ENCODE measurements at regions not wholly inside any gene's neighbourhood (a gene's known extent, or its start where the extent isn't known, plus 50 kb on each side); places are given as distances from the start of the nearest gene placed in this dataset.

DNA sequence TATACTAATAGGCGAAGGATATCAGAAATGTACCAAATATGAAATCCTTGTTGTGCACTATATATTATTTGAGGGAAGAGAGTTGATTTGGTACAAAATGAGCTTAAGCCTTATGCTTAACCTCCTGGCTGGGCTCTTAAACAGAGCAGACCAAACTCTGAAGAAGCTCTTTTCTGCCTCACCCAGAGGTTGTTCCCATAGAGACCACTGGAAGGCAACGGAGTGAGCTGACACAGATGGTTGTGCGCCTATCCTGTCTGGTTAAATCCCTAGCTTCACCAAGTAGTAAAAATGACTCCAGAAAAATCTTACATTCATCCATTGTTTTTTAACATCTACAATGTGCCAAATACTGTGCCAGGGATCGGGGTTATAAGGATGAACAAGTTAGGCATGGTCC is 55.9 kb upstream of the NOL4 start:
- TF ChIP-seq KLF16 (tag by site-specific recombination; IDR thresholded peaks at IDR 0.05): no peak
- TF ChIP-seq, protein P1, sequence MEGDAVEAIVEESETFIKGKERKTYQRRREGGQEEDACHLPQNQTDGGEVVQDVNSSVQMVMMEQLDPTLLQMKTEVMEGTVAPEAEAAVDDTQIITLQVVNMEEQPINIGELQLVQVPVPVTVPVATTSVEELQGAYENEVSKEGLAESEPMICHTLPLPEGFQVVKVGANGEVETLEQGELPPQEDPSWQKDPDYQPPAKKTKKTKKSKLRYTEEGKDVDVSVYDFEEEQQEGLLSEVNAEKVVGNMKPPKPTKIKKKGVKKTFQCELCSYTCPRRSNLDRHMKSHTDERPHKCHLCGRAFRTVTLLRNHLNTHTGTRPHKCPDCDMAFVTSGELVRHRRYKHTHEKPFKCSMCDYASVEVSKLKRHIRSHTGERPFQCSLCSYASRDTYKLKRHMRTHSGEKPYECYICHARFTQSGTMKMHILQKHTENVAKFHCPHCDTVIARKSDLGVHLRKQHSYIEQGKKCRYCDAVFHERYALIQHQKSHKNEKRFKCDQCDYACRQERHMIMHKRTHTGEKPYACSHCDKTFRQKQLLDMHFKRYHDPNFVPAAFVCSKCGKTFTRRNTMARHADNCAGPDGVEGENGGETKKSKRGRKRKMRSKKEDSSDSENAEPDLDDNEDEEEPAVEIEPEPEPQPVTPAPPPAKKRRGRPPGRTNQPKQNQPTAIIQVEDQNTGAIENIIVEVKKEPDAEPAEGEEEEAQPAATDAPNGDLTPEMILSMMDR (tag by site-specific recombination; IDR thresholded peaks at IDR 0.05): no peak

Data from HEK293 (cell line).